ENCODE measurements at regions not wholly inside any gene's neighbourhood (a gene's known extent, or its start where the extent isn't known, plus 50 kb on each side); places are given as distances from the start of the nearest gene placed in this dataset.
"Not testable (repeated sequence)": the region's sequence is repeated elsewhere in the genome, so short reads cannot be mapped to it uniquely, and the experiment has no call there.

DNA sequence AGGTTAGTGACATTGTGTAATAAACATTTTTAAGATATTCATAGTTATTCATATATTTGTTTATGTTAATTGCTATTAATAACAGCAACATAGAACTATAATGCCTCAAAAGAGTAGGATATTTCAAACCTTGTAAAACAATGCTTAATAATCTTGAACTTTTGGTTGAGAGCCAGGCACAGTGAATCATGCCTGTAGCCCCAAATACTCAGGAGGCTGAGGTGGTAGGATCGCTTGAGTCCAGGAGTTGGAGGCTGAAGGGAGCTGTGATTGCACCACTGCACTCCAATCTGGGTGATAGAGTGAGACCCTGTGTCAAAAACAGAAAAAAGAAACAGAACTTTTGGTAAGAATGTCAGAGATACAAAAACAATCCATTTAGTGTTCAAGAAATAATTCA, 213.9 kb upstream of the SLITRK1 start:
- no peak for DNase-seq

DNA sequence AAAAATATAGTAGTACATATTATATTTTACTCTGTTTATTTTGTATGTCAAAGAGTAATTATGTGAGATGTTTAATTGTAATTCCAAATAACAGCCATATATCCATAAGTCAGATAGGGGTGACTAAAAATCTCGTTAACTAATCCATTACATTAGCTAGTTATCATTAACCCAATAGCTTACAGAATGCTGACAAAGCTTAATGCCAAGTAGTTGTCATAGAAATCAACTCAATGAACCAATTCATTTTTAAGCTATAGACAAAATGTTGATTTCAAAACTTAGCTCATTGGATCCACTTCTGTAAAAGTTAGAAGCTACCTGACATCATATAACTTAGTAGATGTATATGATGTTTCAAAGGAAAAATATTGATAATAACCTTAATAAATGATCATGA, 206.7 kb upstream of the SLITRK1 start:
- no peak for DNase-seq

DNA sequence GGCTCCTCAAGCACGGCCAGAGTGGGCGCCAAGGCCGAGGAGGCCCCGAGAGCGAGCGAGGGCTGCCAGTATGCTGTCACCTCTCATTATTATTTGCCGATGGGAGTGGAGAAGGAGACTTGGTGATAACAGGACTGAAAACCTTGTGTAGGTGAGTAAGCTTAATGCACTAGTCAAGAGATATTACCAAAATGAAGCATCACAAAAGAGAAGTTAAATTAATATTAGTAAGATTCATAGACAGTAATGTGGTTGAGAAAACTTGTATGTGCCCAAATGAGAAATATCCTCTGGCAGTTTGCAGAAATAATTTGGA, 204.5 kb upstream of the SLITRK1 start:
- DNase-seq, result no peak

DNA sequence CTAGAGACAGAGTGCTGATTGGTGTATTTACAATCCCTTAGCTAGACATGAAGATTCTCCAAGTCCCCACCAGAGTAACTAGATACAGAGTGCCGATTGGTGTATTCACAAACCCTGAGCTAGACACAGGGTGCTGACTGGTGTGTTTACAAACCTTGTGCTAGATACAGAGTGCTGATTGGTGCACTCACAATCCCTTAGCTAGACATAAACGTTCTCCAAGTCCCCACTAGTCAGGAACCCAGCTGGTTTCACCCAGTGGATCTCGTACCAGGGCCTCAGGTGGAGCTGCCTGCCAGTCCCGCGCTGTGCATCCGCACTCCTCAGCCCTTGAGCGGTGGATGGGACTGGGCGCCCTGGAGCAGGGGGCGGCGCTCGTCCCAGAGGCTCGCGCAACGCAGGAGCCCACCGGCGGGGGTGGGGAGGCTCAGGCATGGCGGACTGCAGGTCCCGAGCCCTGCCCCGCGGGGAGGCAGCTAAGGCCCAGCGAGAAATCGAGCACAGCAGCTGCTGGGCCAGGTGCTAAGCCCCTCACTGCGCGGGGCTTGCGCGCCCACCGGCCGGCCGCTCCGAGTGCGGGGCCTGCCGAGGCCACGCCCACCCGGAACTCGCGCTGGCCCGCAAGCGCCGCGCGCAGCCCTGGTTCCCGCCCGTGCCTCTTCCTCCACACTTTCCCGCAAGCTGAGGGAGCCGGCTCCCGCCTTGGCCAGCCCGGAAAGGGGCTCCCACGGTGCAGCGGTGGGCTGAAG, 204.0 kb upstream of the SLITRK1 start:
- not testable (repeated sequence) for DNase-seq

DNA sequence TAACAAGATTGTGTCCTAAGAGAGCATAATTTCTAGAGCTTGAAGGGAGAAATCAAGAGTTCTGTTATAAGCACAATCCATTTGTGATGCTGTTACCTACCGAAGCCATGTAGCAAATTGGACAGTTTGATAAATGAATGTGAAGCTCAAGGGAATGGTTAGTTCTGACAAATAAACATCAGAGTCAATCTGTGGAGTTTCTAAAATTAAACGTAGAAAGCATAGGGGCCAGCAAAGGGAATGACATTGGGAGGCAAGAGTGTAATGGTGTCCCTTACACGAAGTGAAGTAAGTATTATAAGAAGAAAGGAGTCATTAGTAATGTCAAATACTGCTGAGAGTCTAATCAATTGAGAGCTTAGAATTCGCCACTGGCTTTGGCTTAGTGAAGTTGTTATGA, 200.2 kb upstream of the SLITRK1 start:
- DNase-seq, result no peak

DNA sequence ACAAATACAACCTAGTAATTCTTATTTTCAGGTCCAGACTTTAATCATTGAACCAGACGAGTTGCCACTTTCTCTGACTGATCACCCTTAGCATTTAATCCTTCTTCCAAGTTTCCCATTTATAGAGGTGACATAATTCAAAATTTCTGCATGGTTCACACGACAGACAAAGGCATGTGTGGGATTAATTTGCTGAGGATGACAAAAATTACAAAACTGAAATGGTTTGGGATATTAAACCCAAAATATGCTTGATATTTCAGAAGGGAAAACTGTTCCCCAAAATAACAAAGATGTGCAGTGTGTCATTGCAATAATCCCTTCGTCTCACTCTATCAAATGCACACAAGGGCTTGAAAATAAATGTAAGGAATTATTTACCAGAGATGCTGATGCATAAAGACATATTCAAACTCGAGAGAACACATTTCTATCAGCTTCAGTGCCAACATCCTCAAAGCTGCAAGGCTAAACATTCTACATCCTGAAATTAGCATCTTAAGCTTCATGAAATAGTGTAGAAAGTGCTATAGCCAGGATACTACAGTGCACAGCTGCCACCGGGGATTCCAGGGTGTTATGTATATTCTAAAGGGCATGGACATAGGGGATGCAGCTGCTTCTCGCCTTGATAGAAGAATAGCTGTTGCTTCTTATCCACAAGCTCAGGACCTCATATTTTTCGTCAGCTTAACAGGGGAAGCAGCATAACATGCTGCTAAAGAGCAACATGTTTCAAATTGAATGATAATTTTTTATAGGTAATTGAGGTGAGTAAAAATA, 198.7 kb upstream of the SLITRK1 start:
- DNase-seq, result no peak

DNA sequence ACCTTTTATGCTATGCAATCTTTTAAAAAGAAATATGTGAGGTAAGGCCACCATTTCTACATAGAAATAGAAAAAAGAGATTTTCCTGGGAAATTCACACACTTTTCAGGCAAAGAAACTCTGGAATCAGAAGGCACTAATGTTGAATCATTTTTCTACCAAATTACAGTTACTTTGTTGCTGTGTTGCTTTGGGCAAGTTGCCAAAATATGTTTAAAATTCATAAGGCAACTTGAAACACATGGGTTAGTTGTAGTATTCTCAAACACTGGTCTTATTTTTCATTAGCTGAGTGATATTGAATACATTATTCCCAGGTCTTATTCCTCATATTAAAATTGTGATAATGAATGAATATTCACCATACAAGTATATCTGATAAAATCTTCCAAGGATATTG, 195.0 kb upstream of the SLITRK1 start:
- DNase-seq, result no peak

DNA sequence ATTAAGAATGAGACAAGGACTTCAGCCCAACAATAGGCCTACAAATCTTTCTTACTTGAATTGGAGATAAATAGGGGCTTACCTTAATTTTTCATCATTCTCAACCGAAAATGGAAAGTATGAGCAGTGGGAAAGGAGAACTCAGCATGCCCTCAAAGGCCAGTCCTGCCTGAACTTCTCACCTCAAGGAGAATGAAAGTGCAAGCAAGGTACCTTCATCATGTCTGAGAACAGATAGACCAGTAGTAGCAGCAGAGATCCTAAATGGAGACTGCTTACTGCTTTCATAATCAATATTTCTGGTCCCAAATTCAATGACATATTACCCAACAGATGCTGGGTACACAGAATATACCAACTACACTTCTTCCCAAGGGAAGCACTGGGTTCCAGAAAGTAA, 194.0 kb upstream of the SLITRK1 start:
- DNase-seq, result no peak

DNA sequence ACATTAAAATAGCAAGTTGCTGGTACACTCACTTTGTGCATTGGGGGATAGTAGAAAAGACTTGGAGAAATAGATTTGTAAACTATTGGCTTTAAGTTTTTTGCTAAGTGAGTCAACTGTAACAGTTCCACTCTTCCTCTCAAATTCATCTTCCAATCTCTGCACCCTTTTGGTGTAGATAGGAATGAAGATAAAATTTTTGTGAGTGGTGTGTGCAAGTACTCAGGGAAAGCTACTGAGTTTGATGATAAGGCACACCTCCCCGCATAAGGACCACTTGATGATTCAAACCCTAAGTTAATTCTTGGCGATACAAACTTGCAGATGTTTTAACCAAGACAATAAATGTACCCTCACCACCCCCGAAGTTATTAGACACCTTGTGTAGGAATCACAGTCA, 168.3 kb upstream of the SLITRK1 start:
- no peak for DNase-seq

DNA sequence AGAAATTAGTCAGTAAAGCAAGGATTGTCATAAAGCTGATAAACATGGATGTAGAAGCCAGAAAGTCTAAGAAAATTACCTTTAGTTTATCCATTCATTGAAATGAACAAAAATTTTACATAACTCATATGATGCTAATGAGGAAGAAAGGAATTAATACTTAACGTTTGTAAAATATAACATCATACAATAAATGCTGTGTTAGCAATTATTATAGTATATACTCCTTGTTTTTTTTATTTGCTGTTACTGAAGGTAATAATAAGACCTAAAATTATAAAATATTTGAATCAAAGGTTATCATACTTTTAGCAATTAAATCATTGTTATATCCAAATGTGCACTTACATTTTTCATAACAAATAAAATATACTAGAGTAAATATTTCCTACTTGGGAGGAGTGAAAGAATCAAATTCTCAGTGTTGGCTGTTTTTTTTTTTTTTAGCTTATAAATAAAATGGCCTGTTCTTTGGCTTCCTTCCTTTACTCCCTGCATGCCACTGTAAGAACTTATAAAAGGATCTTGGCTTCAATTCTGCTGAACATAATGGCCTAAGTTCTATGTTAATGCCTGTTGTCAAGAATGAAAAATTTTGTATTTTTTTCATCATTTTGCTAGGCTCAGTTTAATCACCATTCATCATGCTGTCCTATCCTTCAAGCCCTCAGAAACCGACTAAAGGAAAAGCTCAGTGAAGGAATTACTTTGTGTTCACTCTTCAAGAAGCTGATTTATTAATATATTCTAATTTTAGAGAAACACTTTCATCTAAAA, 167.4 kb upstream of the SLITRK1 start:
- DNase-seq, result no peak

DNA sequence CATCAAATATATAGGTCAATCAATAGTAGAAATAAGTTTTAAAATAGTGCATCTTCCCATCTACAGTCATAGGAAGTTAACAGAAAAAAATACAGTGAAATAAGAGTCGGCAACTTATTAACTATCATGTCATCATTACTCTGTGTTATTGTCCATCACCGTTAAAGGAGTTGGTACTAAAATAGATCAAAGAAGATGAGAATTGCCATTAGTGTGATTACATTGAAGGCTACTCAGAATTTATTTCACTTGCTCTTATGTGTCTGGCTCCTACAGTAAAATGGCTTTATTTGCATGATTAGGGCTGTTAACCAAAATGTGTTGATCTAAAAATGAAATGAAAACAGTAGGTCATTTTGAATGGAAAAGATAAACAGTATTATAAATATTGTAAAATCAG, 162.5 kb upstream of the SLITRK1 start:
- DNase-seq, result no peak

DNA sequence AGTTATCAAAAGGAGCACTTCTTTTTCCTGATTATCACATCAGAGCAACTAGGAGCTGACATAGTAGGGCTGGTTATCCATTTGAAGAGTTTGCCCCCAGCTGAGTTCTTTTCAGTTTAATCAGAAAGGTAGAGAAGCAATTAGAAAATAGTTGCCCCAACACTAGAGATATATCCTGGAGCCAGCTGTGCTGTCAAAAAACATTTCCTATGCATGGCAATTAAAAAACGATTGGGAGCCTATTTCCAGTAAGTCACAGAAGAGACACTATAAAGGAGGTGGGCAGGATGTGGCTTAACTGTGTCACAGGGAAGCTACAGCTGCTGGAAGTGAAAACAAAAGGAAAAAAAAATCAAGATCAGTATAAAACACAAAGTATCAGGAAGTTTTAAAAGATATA, 155.7 kb upstream of the SLITRK1 start:
- no peak for DNase-seq

DNA sequence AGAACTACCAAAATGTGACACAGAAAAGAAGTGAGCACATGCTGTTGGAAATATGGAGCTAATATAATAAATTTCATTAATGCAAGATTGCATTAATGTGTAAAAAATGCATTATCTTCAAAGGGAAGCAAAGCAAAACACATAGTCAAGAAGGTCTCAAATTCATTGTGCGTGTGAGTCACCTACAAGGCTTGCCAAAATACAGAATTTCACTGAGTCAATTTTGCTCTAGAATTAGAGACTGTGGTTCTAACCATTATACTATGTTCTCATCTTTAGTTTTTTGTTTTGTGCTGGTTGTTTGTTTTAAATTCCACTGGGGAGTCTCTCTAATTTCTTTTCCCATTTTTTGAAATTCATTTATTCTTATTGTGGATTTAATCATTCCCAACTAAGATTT, 149.8 kb upstream of the SLITRK1 start:
- DNase-seq, result no peak

DNA sequence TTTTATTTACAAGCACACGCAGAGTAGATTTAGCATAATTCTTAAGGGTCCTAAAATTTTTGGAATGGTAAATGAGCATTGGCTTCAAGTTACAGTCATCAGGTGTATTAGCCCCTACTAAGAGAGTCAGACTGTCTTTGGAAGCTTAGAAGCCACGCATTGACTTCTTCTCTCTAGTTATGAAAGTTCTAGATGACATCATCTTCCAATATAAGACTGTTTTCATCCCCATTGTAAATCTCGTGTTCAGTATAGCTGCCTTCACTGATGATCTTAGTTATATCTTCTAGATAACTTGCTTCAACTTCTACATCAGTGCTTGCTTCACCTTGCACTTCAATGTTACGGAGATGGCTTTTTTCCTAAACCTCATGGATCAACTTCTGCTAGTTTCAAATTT, 148.8 kb upstream of the SLITRK1 start:
- DNase-seq, result no peak

DNA sequence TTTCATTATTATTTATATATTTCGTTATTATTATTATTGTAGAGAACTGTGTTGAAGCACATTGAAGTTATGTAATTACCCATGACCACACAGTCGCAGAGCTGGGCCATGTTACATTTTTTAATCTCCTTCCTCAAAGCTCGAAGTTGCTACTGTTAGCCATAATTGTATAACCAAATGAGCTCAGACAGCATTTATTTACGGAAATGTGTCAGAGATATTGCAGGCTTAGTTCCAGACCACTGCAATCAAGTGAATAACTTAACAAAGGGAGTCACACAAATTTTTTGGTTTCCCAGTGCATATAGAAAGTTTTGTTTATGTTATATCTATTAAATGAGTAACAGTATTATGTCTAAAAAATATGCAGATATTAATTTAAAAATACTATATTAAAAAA, 147.1 kb upstream of the SLITRK1 start:
- no peak for DNase-seq

DNA sequence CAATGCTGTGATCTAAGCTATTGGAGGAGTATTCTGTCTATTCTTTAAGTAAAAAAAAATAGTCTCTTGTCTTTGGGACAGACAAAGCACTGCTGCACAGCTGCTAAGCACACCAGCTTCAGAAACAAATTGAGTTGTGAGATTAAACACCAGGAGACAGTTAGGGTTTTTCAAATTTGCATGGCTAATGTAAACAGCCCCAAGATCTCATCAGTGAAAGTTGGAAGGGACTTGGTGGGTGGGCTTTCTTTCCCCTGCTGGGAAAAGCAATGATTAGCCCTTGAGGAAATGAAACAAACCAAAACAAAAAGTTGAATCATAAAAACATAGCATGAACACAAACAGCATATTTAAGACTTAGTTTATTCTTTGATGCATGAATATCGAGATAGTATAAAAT, 143.6 kb upstream of the SLITRK1 start:
- DNase-seq, result no peak

DNA sequence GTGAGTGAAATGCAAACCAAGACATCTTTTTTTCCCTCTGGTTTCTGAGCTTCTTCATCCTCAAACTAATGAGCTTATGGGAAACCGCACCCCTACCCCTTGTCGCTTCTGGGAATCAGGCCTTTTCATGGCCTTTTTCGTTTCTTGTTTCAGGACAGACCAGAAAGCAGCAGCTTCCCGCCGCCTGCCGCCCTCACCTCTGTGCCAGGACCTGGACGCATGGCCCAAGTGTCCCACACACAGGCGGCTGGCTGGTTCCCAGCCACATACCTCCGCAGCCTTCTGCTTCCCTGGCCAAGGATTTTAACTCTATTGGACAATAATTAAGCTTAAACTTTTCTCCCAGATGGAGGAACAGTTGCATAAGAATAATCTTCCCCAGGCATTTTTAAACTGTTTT, 114.1 kb upstream of the SLITRK1 start:
- no peak for DNase-seq

DNA sequence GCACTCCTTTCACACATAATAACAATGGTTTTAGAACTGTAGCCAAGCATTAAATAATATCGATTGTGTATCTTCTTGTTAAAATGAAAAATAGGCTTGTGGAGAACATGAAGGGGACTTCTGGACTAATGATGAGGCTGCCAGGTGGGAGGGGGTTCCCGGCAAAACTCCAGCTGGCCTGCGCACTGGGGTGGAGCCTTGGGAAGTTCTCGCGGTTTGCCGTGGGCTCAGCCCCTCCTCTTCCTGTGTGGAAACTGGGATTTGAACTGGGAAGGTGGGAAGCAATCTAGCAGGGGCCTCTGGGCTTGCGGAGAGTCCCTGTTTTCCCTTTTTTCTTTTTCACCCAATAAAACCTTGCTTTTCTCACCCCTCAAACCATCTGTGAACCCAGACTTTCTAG, 113.7 kb upstream of the SLITRK1 start:
- DNase-seq, result no peak

DNA sequence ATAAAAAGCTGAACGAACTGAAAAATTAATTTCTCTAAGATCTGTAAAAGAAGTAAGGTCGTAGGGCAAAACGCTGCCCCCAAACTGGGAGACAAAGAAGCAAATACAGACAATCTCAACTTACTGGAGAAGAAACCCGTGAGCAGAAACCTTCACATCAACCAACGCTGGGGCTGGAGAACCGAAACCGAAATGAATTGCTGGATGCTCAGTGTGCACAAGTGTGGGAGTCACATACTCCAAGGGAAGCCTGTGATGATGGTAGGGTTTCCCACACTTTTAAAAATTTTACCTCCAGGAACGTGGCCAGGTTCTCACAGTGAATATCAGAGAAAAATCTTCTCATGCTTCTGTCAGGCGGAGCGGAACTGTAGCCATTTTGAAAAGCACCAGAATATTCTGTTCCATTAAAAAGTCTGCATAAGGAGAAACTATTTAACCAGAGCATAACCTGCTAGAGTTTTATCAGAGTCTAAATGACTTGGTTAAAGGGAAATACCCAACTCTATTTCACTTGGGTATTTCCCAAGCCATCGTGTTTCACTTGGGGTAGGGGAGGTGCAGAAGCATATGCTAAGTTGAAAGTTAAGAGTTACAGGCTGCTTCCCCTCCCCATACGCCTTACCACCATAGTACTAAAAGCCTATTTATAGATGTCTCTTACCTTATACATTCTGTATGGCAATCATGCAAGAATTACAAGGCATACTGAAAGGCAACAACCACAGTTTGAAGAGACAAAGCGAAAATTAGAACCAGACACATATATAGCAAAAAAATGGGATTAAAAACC, 110.5 kb upstream of the SLITRK1 start:
- DNase-seq, result no peak

DNA sequence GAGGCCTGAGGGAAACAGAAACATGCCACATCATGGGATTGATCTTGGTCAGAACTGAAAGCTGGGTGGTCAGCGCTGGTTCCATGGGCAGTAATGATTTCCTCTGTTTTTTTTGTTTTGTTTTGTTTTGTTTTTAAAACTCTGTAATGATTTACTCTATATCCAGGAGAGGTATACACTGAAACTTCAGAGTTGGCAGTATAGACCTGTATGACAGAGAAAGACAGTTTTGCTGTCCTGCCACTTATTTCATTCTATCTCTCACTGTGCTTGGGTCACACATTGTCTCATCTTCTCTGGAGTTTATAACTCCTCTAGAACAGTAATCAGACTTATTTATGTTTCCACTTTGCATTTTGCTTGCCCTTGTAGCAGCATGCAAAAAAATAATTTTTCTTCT, 105.1 kb upstream of the SLITRK1 start:
- no peak for DNase-seq

DNA sequence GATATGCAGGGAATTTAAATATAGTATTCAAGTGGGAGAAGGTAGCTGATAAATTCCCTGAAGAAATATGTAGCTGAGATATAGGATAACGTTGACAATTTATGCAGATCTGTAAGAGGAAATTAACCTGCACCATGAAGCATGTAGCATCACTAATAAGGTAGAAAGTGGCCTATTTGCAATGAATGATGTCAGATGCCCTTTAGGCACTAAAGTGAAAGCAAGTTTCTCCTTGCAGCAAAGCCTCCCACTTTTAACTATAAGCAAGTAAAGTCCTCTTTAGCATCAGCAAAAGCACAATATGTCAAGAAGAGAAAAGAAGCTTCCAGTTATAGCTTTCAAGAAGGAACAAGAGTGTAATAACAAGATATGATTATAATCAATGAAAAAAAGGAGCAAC, 102.5 kb upstream of the SLITRK1 start:
- DNase-seq, result no peak

DNA sequence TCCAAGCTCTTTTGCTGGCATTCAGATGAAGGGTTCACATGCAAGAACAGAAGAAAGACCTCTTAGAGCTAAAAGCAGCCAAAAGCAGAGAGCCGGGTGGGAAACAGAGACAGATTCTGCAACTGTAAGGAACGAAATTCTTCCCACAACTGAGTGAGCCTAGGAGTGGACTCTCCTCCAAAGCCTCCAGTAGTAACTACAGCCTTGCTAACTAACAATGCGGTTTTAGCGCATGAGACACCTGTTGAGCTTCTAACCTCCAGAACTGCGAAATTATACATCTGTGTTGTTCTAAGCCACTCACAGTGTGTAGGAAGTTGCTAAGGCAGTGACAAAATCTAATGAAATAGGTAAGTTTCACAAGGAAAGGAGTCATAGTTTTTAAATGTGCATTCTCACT, 98.1 kb upstream of the SLITRK1 start:
- DNase-seq, result no peak

DNA sequence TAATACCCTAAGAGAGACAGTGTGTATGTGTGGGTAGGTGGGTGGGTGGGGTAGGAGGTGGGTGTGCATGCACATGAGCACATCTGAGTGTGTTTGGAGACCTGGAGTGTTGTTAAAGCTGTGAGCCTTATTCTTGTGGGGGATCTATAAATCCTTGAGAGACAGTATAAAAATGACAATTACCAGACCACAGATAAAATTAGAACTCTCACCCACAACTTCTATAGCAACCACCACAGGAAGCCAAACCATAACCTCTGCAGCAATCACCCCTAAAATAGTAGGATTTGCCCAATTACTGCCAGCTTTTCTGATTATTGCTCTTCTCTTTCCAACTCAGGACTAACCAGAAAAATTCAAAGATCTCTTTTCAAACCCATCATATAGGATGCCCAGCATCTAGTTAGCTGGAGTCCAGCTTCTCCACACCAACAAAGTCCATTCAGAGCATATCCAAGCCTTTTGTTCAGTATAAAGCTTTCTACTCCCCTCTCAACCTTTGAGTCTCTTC, 93.4 kb upstream of the SLITRK1 start:
- no peak for DNase-seq

Data from left hindlimb (tissue), 1 donor.